Endodermal cell (in vitro differentiated cells): ENCODE measurements at regions not wholly inside any gene's neighbourhood (a gene's known extent, or its start where the extent isn't known, plus 50 kb on each side); places are given as distances from the start of the nearest gene placed in this dataset.

Source experiments
- DNase-seq: peaks from one replicate; pipeline ENCODE4 v3.0.0-alpha.2; 2017
- H3K27ac ChIP-seq: 2 replicates; pipeline ENCODE4 v1.5.1; 2013; ENCODE audit warnings: mild to moderate bottlenecking, low read depth, low read length, moderate library complexity
- H3K27me3 ChIP-seq: 2 replicates; pipeline ENCODE4 v1.6.1; 2013; ENCODE audit warnings: mild to moderate bottlenecking, low read length, moderate library complexity; ENCODE audit not compliant: insufficient read depth, control insufficient read depth, poor library complexity, severe bottlenecking
- H3K36me3 ChIP-seq: 2 replicates; pipeline ENCODE4 v1.7.0; 2013; ENCODE audit warnings: mild to moderate bottlenecking, low read length, moderate library complexity; ENCODE audit not compliant: control insufficient read depth, insufficient read depth
- H3K4me1 ChIP-seq: one replicate; pipeline ENCODE4 v1.7.0; 2013; ENCODE audit warnings: low read length; ENCODE audit not compliant: control insufficient read depth, insufficient read depth
- H3K4me3 ChIP-seq: 2 replicates; pipeline ENCODE4 v1.5.1; 2013; ENCODE audit warnings: mild to moderate bottlenecking, low read length, moderate library complexity
- H3K9ac ChIP-seq: 2 replicates; pipeline ENCODE4 v1.6.1; 2013; ENCODE audit warnings: mild to moderate bottlenecking, low read length, moderate library complexity; ENCODE audit not compliant: poor library complexity, severe bottlenecking; ENCODE audit errors: extremely low read depth
- H3K9me3 ChIP-seq: 2 replicates; pipeline ENCODE4 v1.6.1; 2013; ENCODE audit warnings: mild to moderate bottlenecking, low read length, moderate library complexity; ENCODE audit not compliant: control insufficient read depth
- H3K27ac Mint-ChIP-seq: 2 replicates; pipeline ENCODE4 v1.8.0; 2020; ENCODE audit warnings: mixed read lengths
- H3K27me3 Mint-ChIP-seq: 2 replicates; pipeline ENCODE4 v1.8.0; 2021; ENCODE audit warnings: mild to moderate bottlenecking, mixed read lengths; ENCODE audit not compliant: insufficient read depth
- H3K36me3 Mint-ChIP-seq: 2 replicates; pipeline ENCODE4 v1.8.0; 2020; ENCODE audit warnings: low read depth, mixed read lengths
- H3K4me1 Mint-ChIP-seq: 2 replicates; pipeline ENCODE4 v1.8.0; 2020; ENCODE audit warnings: mixed read lengths
- H3K4me3 Mint-ChIP-seq: 2 replicates; pipeline ENCODE4 v1.8.0; 2020; ENCODE audit warnings: mild to moderate bottlenecking, moderate library complexity, mixed read lengths
- H3K9me3 Mint-ChIP-seq: 2 replicates; pipeline ENCODE4 v1.8.0; 2020; ENCODE audit warnings: mild to moderate bottlenecking, mixed read lengths
- WGBS, 2 experiments: methylation state at CpG; one replicate each; pipeline versions ENCODE4 v1.1.5 to v1.1.7; 2013; ENCODE audit warnings: missing lambda C conversion rate in 2 of 2, mixed read lengths in 1 of 2; ENCODE audit not compliant: insufficient coverage in 1 of 2, insufficient read length in 1 of 2; 5-methylcytosine and 5-hydroxymethylcytosine counted together
- TF ChIP-seq, protein P1 (sequence below): fragments of 200-600 bp; sonication (generic); conservative IDR thresholded peaks from 2 replicates; pipeline ENCODE4 v1.5.0; 2021; ENCODE audit warnings: antibody characterized with exemption, mild to moderate bottlenecking

DNA sequence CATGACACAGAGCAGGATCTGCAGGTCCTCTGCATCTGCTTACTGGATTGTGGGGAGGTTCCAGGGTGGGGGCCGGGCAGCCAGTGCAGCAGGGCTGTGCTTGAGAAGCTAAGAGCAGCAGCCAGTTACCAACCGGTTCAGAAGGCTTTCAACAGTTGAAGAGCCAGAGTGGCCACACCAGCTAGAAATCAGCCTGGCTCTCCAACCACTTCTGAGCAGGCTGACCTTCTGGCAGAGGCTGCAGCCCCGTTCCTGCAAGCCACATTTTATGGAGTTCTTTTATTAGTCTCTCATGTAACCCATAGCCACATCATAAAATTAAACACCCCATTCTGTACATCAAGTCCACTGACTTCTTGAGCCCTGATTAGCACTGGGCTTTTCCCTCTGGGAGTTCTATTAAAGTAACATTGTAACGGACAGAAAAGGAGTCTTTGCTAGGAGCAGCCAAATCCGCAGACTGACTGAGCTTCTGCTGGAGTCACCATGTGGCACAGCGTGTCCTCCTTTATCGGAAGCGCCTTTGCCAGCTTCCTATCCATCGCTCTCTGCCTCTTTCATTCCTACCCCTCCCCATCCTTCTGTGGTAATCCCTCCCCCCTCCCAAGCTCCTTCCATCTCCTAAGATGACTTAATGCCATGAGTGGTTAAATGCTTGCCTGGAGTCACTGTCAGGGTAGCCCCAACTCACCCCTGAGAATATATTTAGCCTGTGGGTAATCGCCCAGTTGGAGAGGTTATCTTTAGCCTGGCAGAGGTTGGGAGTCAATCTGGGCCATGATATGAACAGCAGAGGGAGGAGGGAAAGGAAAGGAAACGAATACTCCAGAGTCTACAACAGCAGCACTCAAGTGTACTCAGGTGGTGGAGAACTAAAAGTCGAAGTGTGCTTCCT is 138.5 kb upstream of the HES1 start:
- Histone ChIP-seq H3K27me3 (peaks cover 19% of the 10 kb centered on the region), H3K4me3 (no peak overlapping the region), H3K4me1 (peaks cover 3% of the 10 kb centered on the region), H3K36me3 (no peaks in the 10 kb centered on the region), H3K9ac (no peak overlapping the region), H3K9me3 (no peaks in the 10 kb centered on the region), H3K27ac (no peak overlapping the region)
- Mint-ChIP-seq H3K4me3 (no peak overlapping the region), H3K4me1 (peaks cover 48% of the 10 kb centered on the region), H3K36me3 (no peaks in the 10 kb centered on the region), H3K27me3 (peaks cover 34% of the 10 kb centered on the region), H3K27ac (no peak overlapping the region), H3K9me3 (no peaks in the 10 kb centered on the region)
- WGBS, 2 experiments: 89% methylated on average over 9 to 12 of the region's 12 CpGs
- TF ChIP-seq, protein P1, sequence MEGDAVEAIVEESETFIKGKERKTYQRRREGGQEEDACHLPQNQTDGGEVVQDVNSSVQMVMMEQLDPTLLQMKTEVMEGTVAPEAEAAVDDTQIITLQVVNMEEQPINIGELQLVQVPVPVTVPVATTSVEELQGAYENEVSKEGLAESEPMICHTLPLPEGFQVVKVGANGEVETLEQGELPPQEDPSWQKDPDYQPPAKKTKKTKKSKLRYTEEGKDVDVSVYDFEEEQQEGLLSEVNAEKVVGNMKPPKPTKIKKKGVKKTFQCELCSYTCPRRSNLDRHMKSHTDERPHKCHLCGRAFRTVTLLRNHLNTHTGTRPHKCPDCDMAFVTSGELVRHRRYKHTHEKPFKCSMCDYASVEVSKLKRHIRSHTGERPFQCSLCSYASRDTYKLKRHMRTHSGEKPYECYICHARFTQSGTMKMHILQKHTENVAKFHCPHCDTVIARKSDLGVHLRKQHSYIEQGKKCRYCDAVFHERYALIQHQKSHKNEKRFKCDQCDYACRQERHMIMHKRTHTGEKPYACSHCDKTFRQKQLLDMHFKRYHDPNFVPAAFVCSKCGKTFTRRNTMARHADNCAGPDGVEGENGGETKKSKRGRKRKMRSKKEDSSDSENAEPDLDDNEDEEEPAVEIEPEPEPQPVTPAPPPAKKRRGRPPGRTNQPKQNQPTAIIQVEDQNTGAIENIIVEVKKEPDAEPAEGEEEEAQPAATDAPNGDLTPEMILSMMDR: no peak
- DNase-seq: peak; percentile 52

DNA sequence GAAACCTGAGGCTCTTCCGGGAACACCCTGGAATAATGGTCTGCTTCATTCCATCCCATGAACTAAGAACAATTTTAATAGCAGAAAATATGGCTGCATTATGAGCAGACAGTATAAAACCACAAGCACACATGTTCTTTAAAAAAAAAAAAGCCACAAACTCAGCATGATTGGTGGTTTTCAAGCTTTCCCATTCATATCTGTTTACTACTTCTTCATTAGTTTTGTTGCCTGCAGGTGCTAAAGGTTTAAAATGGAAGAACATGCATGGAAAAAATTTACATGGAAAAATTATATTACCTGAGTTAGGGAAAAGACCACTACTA is 137.9 kb upstream of the HES1 start:
- Histone ChIP-seq H3K9me3 (no peaks in the 10 kb centered on the region), H3K4me3 (no peak overlapping the region), H3K27me3 (peaks cover 15% of the 10 kb centered on the region), H3K36me3 (no peaks in the 10 kb centered on the region), H3K27ac (no peak overlapping the region), H3K9ac (no peak overlapping the region), H3K4me1 (peaks cover 3% of the 10 kb centered on the region)
- DNase-seq: no peak
- Mint-ChIP-seq H3K4me1 (peaks cover 45% of the 10 kb centered on the region), H3K27ac (no peak overlapping the region), H3K9me3 (no peaks in the 10 kb centered on the region), H3K27me3 (peaks cover 32% of the 10 kb centered on the region), H3K36me3 (no peaks in the 10 kb centered on the region), H3K4me3 (no peak overlapping the region)
- TF ChIP-seq, protein P1: no peak
- 80 to 86% methylated on average over 1 of the region's 1 CpG for WGBS, 2 experiments

DNA sequence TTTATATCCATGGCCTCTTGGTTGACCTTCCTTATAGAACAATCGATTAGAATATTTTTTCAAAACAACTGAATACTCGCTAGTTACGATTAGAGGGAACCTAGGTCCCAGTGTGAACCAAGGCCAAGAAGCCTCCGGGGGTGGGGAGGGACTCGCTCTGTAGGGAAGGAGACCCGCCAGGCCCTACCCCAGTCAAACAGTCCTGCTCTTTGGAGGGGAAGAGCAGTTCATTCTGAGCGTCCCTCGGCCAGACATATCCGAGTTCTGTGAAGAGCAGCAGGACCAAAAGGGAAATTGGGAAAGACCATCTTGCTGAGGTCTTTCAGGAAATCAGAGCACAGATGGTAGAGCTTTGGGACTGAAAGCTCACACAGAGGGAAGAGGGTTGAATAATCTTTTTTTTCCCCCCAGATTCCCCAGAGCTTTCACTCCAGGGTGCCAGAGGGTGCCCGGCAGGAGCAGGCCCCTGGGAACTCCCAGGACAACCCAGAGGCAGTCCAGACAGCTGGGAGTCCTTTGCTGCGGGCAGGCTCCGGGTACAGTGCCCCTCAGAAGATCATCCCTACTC is 137.2 kb upstream of the HES1 start:
- Mint-ChIP-seq H3K4me3 (no peak overlapping the region), H3K36me3 (no peaks in the 10 kb centered on the region), H3K27me3 (peaks cover 30% of the 10 kb centered on the region), H3K4me1 (peaks cover 43% of the 10 kb centered on the region), H3K9me3 (no peaks in the 10 kb centered on the region), H3K27ac (no peak overlapping the region)
- TF ChIP-seq, protein P1: no peak
- H3K27ac ChIP-seq: no peak overlapping the region
- peaks cover 15% of the 10 kb centered on the region for H3K27me3 ChIP-seq
- no peak overlapping the region for H3K9ac ChIP-seq
- peak; percentile 39 for DNase-seq
- peaks cover 5% of the 10 kb centered on the region for H3K4me1 ChIP-seq
- no peaks in the 10 kb centered on the region for H3K36me3 ChIP-seq
- 93 to 97% methylated on average over 11 to 12 of the region's 12 CpGs for WGBS, 2 experiments
- no peaks in the 10 kb centered on the region for H3K9me3 ChIP-seq
- H3K4me3 ChIP-seq: no peak overlapping the region
